OCI-LY7 (cell line): ENCODE measurements at regions not wholly inside any gene's neighbourhood (a gene's known extent, or its start where the extent isn't known, plus 50 kb on each side); places are given as distances from the start of the nearest gene placed in this dataset.

ENCODE experiments used
- EZH2phosphoT487 ChIP-seq: fragments of 200-600 bp; sonication (generic); IDR thresholded peaks from 2 replicates; pipeline ENCODE4 v1.6.1; 2018; ENCODE audit warnings: low read depth, borderline replicate concordance, mild to moderate bottlenecking, mixed run types, antibody characterized with exemption, low read length, moderate library complexity, mixed read lengths
- TF ChIP-seq, protein P1 (sequence below): fragments of 200-600 bp; sonication (generic); conservative IDR thresholded peaks from 2 replicates; pipeline ENCODE4 v1.5.1; 2014; ENCODE audit warnings: mild to moderate bottlenecking, antibody characterized with exemption, low read length, moderate library complexity, mixed read lengths

DNA sequence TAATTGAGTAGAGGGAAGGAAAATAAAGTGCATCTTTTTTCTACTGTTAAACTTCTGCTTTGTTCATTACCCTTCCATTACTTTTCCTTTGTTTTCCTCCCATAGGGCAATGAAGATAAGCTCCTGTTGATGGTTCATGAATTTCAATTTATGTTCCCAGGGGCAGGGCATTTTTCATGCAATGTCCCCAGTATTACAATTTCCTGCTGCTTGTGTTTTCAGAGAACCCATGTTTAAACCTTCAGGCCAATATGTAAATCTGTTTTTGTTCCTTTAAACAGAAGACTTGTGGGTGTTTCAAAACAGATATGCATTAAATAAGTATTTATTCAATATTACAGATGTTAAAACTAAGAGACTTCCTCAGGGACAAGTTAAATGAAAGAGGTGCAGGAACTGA lies 834.5 kb downstream of the ZPLD1 start:
- TF ChIP-seq, protein P1, sequence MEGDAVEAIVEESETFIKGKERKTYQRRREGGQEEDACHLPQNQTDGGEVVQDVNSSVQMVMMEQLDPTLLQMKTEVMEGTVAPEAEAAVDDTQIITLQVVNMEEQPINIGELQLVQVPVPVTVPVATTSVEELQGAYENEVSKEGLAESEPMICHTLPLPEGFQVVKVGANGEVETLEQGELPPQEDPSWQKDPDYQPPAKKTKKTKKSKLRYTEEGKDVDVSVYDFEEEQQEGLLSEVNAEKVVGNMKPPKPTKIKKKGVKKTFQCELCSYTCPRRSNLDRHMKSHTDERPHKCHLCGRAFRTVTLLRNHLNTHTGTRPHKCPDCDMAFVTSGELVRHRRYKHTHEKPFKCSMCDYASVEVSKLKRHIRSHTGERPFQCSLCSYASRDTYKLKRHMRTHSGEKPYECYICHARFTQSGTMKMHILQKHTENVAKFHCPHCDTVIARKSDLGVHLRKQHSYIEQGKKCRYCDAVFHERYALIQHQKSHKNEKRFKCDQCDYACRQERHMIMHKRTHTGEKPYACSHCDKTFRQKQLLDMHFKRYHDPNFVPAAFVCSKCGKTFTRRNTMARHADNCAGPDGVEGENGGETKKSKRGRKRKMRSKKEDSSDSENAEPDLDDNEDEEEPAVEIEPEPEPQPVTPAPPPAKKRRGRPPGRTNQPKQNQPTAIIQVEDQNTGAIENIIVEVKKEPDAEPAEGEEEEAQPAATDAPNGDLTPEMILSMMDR, result no peak
- no peak for TF ChIP-seq EZH2phosphoT487
